ENCODE measurements at regions not wholly inside any gene's neighbourhood (a gene's known extent, or its start where the extent isn't known, plus 50 kb on each side); places are given as distances from the start of the nearest gene placed in this dataset.
A peak's percentile ranks its signal among the peaks of the same experiment; 100 is the strongest.

DNA sequence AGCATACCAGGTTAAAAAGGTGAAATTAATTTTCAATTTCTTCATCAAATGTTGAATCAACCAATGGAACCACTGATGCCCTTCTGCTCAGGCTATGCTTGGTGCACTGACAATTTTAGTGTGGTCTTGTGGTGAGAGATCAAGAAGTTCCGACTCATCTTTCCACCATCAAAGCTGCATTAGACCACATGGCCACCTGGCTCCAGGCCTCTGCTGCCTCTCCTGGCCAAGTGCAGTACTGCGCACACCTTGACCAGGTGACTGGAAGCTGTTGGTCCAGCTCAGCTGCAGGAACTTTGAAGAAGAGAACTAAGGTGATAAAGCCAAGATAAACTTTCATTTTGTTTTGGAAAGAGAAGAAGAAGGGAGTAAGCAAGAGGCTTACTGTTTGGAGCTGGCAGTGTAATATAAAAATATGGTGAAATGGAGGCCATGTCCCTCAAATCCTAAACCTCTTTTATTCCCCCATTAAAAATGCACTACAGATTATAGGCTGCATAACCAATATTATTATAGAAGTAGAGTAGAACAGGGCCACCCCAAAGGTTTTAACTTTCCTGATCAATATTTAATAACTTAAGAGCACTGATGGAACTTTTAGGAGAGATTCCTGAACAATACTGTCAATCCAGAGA lies 315.5 kb upstream of the C9orf72 start:
- DNase-seq (ENCODE audit: low spot score), result peak; percentile 5

DNA sequence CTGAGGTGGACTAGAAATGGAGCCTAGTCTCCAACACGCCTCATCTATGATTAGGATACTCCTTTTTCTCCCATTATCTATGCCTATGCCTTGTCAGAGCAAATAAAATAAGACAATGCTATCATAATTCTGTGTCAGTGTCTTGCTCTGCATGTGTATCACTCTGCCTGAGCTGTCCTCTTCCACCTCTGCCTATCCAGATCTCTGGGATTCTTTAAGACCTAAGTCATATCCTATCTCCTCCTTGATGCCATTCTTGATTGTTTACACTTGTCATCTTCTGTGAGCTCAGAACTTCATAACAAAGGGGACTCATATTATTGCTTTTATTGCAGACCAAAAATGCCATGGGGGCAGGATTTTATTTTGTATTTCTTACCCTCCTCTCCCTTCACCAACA lies 351.2 kb upstream of the C9orf72 start:
- no peak for DNase-seq (ENCODE audit: low spot score)

DNA sequence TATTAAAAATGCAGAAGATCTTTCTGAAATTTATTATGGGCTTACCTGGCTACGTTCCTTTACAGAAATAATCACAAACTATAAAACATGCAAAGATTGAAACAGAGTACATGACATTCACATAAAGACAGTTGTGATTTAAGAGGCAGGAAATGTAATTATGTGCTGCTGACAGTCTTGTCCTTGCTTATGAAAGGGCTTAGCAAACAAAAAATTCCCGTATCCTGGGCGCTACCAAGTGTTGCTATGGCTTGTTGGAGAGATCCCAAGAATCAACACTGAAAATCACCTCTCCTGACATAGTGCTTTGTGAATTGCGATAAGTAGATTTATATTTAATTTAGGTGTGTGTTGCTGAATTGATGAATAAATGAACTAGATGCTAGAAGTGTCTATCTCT lies 352.5 kb upstream of the C9orf72 start:
- no peak for DNase-seq (ENCODE audit: low spot score)

DNA sequence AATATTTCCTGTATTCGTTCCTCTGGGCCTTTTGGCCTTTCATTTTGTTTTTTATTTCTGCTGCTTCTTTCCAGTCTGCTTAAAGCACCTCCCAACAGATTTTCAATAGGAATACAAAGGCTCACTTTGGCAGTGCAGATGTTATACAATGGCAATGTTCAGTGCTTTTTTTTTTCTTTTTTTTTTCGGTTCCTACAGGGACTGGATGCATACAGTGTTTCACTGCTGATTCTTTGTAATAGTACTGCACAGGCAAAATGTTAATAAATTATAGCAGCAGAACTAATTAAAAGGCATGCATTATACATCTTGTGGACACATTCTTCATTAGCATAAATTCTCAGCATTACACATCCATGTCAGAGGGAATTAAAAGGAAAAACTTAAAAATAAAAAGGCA lies 356.6 kb upstream of the C9orf72 start:
- DNase-seq (ENCODE audit: low spot score), result no peak

DNA sequence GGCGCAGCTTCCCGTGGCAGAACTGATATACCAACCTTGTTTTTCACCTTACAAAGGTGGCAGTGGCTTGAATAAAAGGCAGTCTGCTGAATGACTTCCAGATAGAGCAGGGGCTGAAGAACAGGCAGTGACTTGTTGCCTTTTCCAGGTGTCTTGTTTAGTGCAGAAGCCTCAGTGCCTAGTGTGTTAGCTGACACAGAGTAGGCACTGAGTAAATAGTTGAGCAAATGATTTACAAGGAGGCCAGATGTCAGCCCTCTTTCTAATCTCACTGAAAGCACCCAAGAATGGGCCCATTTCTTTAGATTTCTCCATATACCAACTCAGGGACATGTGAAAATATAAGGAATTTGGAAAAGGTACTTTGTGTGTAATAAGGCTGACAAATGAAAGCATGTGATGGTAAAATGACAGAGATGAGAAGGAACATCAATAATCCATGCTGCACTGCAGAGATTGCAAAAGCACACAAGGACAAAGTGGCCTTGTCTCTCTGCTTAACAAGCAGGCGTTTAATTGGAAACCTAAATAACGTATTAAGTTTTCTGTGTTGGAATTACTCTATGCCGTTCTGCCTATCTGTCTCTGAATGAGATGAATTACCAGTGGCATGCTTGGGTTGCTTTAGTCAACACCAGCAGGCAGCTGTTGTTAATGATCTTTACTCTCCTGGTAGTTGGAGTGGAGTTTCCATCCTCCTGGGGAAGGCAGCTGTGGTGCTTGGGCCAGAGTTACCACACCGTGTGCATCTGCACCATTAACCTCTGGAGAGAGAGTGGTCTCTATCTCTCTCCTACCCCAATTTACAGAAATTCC lies 360.1 kb upstream of the C9orf72 start:
- no peak for DNase-seq (ENCODE audit: low spot score)

DNA sequence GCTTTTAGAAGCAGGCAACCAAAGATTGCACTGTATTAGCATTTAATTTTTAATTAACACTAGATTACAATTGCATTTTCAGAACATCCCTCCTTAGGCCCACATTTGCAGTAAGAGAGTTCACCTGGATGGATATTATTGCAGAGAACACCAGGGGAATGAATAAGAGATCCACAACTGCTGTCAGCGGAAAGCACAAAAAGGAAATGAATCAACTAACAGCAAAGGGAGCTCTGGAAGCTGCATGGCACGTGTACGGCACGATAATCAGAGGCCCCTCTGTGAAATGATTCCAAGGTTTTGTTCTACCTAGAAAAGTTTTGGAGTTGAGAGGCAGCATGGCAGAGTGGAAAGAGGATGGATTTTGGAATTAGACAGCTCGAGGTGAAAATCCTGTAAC lies 361.2 kb upstream of the C9orf72 start:
- no peak for DNase-seq (ENCODE audit: low spot score)

DNA sequence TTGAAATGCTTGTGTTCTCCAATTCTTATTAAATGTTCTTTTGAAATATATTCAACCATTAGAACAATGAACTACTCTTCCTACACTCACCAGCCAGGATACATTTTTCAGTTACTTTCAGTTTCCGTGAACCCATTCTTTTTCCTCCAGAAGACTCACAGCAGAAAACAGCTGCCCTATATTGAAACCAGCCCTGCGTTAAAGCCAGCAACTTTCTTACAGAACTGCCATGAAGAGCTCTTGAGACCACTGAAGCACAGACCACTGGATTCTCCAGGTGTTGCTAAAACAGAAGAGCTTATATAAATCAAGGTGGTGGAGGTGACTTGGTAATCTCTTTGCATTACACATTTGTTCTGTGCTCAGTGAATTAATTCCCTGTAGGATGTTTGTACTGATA lies 365.9 kb upstream of the C9orf72 start:
- DNase-seq (ENCODE audit: low spot score), result no peak

DNA sequence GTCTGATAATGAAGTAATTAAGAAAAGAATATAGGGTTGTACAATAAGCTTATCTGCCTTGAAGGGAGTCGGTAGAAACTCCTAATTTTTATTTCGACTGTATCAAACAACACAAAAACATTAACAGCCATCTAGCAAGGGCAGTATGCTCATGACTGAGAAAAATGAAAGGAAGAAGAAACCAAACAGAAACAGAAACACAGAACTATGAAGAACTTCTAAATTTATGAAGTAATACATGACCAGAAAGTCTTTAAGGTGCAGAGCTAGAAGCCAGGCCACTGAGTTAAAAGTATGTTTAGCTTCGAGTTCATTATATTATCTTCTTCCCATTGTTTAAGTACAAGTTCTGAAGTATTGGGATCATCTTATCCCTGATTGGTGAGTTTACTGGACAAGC lies 367.3 kb upstream of the C9orf72 start:
- DNase-seq (ENCODE audit: low spot score), result no peak

DNA sequence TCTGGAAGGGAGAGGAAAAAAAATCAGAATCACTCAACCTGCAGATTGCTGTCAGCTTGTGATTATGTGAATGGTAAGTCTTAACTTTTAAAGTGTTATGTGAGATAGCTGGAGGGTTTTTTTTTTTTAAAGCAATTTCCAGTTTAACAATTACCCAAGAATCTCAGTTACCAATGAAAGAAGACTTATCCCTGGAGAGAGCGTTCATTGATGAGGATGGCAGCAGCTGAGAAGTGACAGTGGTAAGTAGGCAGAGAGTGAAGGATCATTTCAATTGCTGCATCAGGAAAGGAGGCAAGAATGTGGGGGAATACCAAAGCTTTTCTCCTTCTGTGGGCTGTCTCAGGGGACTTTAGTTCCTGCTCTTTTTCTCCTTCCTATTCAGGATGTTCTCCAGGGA lies 370.2 kb upstream of the C9orf72 start:
- DNase-seq (ENCODE audit: low spot score), result peak; percentile 2

DNA sequence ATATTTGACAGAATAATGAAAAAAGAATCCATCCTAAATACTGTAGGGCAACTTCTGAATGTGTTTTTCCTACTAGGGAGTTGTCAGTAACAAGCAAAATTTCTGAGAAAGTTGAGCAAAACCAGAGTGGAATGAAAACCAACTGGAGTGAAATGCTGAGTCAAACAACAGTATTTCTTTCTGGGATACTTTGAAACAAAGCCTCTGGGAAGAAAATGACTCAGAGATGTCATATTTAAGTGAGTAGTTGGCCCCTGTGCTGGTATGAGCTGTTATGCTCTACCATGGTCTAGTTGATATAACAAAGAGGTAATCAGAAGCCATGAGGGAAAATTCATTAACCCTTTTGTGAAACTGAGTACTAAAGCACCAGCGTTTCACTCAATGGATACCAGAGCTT lies 372.1 kb upstream of the C9orf72 start:
- no peak for DNase-seq (ENCODE audit: low spot score)

DNA sequence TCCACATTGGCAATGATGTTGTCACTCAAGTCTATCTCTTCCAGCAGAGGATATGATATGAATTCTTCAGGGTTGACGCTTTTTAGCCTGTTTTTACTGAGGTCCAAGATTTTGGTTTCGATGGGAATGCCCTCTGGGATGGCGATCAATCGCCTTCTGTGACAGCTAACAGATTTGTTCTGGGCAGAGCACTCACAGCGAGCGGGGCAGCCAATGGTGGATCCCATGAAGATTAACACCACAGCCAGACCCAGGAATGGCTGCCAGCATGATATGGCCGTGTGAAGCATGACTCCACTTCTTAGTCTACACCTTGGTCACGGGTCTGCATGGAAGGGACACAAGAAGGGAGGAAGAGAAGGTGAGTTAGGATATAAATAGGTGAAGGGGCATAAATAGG lies 377.1 kb upstream of the C9orf72 start:
- no peak for DNase-seq (ENCODE audit: low spot score)

DNA sequence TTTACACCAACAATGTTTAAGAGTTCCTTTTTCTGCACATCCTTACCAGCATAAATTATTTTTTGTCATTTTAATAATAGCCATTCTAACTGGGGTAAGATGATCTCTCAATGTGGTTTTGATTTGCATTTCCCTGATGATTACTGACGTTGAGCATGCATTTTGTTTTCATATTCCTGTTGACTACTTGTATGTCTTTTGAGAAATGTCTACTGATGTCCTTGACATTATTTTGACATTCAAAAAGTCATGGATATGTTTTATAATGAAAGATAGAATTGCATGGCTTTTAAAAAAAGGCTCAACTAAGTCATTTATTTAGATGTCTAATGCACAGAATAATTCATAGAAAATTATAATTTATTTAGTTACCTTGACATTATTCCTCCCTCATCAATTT lies 381.6 kb upstream of the C9orf72 start:
- DNase-seq (ENCODE audit: low spot score), result no peak

DNA sequence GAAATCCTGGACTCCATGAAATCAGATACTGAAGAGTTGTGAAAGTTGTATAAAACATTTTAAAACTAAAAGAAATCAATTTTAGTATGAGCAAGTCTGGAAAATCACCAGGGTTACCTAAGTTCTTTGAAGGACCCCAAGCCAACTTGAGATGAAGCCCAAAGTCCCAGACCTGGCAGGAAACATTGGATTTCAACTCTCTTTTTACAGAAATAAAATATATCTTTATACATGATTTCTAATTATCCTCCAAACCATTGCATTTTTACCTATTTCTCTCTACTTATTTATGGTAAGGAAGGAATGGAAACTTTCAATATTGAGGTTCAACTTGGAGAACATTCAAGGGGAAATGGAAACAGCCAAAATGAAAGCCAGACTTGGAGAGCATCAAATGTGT lies 390.6 kb upstream of the C9orf72 start:
- DNase-seq (ENCODE audit: low spot score), result no peak

DNA sequence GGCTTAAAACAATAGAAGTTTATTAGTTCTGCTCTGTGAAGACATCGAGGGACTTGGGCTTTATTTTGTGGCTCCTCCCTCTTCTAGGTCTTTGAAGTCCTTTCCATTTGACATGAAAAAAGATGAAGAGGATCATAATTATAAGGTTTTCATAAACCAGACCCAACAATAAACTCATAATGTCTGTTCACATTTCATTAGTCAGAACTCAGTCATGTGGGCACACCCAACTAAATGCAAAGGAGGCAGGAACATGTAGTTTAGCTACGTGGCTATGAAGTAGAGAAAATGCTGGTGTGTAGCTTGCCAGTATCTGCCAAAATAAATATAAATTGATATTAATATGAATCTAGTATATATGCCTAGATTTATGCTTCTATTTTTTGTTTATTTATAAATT lies 393.9 kb upstream of the C9orf72 start:
- DNase-seq (ENCODE audit: low spot score), result no peak

DNA sequence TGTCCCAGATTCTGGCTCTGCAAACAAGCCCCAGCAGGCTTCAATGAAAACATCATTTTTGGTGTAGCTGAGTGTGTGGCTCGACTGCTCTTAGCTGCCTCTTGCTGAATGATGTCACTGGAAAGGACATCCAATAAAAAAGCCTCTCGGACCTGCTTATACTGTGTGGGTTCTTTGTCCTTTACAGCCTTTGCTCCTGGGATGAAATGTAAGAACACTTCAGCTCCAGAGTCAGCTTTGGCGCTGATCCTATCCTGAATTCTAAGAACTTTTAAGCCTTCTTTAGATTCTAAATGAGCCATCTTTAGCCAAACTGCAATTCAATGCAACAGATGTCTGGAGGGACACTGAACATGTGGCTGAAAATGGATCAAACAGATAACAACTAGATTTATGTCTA lies 404.6 kb upstream of the C9orf72 start:
- no peak for DNase-seq (ENCODE audit: low spot score)

DNA sequence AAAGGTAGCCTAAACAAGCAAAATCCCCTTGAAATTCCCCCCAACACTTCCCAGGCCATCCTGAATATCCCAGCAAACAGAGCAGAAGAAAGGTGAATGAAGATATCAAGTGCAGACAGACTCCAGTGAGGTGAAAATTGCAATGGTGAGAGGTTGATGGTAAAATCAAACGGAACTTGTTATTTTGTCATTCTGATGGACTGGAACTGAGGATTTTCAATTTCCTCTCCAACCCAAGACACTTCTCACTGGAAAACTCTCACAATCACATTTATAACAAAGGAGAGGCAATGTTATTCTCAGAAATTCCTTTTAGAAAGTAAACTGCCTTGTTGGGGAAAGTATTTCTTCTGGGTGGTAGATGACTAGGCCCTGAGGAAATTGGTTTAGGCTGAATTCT lies 412.4 kb upstream of the C9orf72 start:
- no peak for DNase-seq (ENCODE audit: low spot score)

DNA sequence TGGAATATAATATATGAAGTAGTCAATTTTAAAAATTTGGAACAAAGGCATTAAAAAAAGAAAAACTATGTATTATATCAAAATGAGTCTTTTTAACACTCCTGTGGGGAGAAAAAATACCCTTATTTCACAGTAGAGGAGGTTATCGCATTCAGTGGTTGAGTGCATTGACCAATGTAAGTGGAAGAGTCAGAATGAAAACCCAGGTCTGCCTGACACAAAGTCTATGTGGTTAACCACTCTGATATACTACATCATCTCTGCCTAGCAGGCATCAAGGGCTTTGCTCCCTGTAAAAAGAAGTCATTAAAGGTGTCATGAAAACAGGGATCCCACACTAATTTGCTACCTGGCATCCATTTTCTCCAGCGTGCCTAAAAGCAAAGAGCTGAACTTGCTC lies 417.2 kb upstream of the C9orf72 start:
- DNase-seq (ENCODE audit: low spot score), result no peak

DNA sequence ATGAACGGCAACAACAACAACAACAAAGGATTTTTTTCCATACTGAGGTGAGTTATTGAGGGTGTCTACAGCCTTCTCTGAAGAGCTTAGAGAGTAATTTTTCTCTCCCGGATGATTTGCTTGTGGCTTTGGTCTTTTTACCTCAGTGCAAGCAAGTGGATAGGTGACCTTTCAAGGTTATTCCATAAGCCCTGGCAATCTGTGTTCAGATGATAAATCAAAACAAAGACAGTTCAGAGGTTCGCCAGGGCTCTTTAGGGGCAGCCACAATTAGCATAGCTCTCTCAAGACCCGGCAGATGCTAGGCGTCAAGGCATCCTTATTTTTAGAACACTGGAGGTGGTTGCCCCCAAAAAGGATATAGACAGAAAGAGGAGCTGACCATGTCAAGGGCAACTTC lies 417.9 kb upstream of the C9orf72 start:
- DNase-seq (ENCODE audit: low spot score), result no peak

DNA sequence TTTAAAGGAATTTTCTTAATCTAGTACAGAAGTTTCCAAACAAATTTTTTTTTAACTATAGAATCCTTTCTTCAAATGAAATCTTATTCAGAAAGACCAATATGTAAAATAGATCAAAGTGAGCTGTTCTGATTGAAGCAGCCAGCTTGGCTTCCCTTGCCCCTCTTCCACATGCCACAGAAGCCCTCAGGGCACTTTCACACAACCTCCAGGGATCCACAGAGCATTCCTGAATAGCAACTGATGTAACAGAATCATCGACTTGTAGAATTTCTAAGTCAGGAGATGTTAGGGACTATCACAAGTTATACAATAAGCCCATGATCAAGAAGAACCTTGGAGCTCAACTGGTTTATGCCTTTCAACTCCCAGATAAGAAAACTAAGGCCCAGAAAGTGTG lies 427.8 kb upstream of the C9orf72 start:
- no peak for DNase-seq (ENCODE audit: low spot score)

DNA sequence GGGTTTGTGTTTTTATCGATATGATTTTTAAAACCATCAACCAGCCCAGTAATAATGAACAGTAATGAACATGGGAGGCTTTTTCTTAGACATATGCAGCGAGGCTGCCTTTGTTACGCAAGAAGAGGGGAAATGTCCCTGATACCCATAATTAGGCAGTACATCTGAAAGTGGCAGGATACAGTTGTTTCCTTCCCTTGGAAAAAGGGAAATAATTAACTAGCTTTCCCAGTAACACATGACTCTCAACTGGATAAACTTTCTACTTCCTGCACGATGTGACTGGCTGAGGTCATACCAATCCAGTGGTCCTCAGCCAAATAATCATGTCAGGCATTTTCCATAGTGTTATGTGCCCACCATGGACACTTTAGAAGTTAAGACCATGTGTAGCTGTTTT lies 431.6 kb upstream of the C9orf72 start:
- no peak for DNase-seq (ENCODE audit: low spot score)

DNA sequence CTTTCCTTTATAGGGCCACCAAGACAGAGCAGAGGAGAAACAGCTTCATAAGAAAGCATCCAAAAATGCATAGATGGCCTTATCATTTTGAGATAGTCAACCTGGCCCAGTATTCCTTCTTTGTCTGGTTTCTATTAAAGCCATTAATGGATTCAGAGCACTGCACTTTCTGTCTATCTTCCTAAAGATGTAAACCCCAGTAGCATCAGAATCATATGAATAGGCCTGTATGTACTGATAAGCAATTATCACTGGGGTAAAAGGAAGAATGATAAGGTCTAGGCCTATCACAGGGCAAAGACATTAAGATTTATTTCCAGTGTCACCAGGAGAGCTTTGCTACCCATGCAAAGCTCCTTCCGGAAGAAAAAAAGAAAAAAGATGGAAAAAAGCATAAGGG lies 432.5 kb upstream of the C9orf72 start:
- DNase-seq (ENCODE audit: low spot score), result no peak

DNA sequence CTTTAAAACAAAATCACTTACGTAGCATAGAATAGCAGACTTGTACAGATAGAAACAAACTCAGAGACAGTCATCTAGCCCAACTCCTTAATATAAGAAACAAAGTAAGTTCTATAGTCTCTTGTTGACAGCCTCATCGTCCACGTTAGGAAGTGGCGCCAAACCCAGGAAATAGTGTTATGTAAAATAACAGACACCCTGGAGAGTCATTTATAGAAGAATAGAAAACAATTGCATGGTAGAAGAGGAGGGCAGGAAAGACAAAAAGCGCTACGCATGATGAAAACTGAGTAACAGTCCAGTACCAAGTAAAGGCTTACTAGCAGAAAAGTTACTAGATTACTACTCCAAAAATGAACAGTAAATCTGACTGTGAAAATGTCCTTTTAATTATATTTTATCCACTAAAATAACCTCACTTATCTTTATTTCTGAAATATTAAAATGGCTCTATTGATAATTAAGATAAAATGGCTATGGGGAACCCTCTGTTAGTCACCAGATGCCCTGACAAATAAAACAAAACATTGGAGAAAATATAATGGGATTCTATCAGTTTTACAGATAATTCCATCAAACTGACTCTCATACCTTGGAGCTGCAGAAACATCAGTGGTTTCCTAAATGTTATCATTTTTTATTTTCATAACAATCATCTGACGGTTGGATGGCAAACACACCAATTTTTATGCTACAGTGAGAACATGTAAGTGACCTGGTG lies 434.0 kb upstream of the C9orf72 start:
- DNase-seq (ENCODE audit: low spot score), result no peak

DNA sequence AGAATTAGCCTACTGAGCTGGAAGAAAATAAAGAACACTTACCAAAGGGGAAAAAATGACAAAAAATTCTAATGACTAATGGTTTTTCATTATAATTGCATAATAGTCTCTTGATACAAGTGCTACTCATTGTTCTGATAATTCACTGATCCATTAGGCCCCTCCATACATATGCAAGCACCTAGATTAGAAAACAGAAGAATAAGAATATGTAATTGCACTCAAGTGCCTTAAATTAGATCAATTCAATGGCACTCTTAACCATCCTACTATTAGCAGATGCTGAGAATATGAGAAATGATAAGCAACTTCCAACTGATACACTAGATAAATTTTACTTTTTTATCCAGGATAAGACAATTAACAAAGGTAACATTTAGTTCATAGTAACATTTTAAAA lies 440.9 kb upstream of the C9orf72 start:
- no peak for DNase-seq (ENCODE audit: low spot score)
